H9 (cell line): ENCODE measurements at regions not wholly inside any gene's neighbourhood (a gene's known extent, or its start where the extent isn't known, plus 50 kb on each side); places are given as distances from the start of the nearest gene placed in this dataset.

ENCODE experiments used
- DNase-seq: peaks from one replicate; pipeline ENCODE4 v3.0.0-alpha.2; 2017
- H2AFZ ChIP-seq: one replicate; pipeline ENCODE4 v1.6.1; 2013; ENCODE audit warnings: mild to moderate bottlenecking, low read length, control low read depth, moderate library complexity
- H2AK5ac ChIP-seq: 2 replicates; pipeline ENCODE4 v1.6.1; 2013; ENCODE audit warnings: low read length, control low read depth, mixed read lengths; ENCODE audit not compliant: insufficient read length
- H2BK120ac ChIP-seq: one replicate; pipeline ENCODE4 v1.6.1; 2013; ENCODE audit warnings: low read depth, mild to moderate bottlenecking, low read length, control low read depth, inconsistent platforms; ENCODE audit not compliant: poor library complexity, severe bottlenecking
- H2BK12ac ChIP-seq: 2 replicates; pipeline ENCODE4 v1.6.1; 2013; ENCODE audit warnings: low read length, control low read depth, mixed read lengths, low read depth; ENCODE audit not compliant: insufficient read length
- H2BK15ac ChIP-seq: 2 replicates; pipeline ENCODE4 v1.6.1; 2013; ENCODE audit warnings: low read depth, low read length, control low read depth
- H2BK20ac ChIP-seq: one replicate; pipeline ENCODE4 v1.6.1; 2013; ENCODE audit warnings: low read depth, mild to moderate bottlenecking, low read length, control low read depth, inconsistent platforms; ENCODE audit not compliant: poor library complexity, severe bottlenecking
- H2BK5ac ChIP-seq: 2 replicates; pipeline ENCODE4 v1.6.1; 2013; ENCODE audit warnings: low read length, control low read depth, mixed read lengths; ENCODE audit not compliant: insufficient read length
- H3K14ac ChIP-seq: 2 replicates; pipeline ENCODE4 v1.6.1; 2013; ENCODE audit warnings: low read length, control low read depth; ENCODE audit not compliant: insufficient read depth
- H3K18ac ChIP-seq: 2 replicates; pipeline ENCODE4 v1.6.1; 2013; ENCODE audit warnings: low read depth, mild to moderate bottlenecking, mixed read lengths, low read length, control low read depth; ENCODE audit not compliant: insufficient read length
- H3K23ac ChIP-seq: 2 replicates; pipeline ENCODE4 v1.6.1; 2013; ENCODE audit warnings: low read length, control low read depth, mixed read lengths, low read depth; ENCODE audit not compliant: insufficient read length
- H3K23me2 ChIP-seq: 2 replicates; pipeline ENCODE4 v1.6.1; 2013; ENCODE audit warnings: low read depth, mild to moderate bottlenecking, mixed read lengths, low read length, control low read depth; ENCODE audit not compliant: insufficient read length, poor library complexity, severe bottlenecking
- H3K27ac ChIP-seq: 2 replicates; pipeline ENCODE4 v1.5.1; 2013; ENCODE audit warnings: low read length, control low read depth, mixed read lengths, low read depth; ENCODE audit not compliant: insufficient read length
- H3K27me3 ChIP-seq: 2 replicates; pipeline ENCODE4 v1.6.1; 2013; ENCODE audit warnings: low read length, control low read depth, inconsistent platforms; ENCODE audit not compliant: insufficient read depth
- H3K4ac ChIP-seq: 2 replicates; pipeline ENCODE4 v1.6.1; 2013; ENCODE audit warnings: low read depth, mild to moderate bottlenecking, control low read depth, inconsistent platforms, low read length, moderate library complexity
- H3K4me1 ChIP-seq: 2 replicates; pipeline ENCODE4 v1.6.1; 2013; ENCODE audit warnings: low read length, control low read depth, inconsistent platforms; ENCODE audit not compliant: insufficient read depth
- H3K4me2 ChIP-seq: 2 replicates; pipeline ENCODE4 v1.6.1; 2013; ENCODE audit warnings: low read length, control low read depth, mixed read lengths; ENCODE audit not compliant: insufficient read length, insufficient read depth
- H3K56ac ChIP-seq: 2 replicates; pipeline ENCODE4 v1.6.1; 2013; ENCODE audit warnings: low read depth, mild to moderate bottlenecking, mixed read lengths, low read length, control low read depth; ENCODE audit not compliant: insufficient read length
- H3K79me1 ChIP-seq: 2 replicates; pipeline ENCODE4 v1.6.1; 2013; ENCODE audit warnings: low read depth, mild to moderate bottlenecking, moderate library complexity, low read length, control low read depth, inconsistent platforms; ENCODE audit not compliant: insufficient read depth, poor library complexity, severe bottlenecking
- H3K79me2 ChIP-seq: 2 replicates; pipeline ENCODE4 v1.6.1; 2013; ENCODE audit warnings: low read length, control low read depth, inconsistent platforms; ENCODE audit not compliant: insufficient read depth
- H3K9ac ChIP-seq: 2 replicates; pipeline ENCODE4 v1.6.1; 2013; ENCODE audit warnings: low read length, control low read depth, mixed read lengths; ENCODE audit not compliant: insufficient read length; ENCODE audit errors: extremely low read depth
- H3K9me3 ChIP-seq: one replicate; pipeline ENCODE4 v1.6.1; 2013; ENCODE audit warnings: low read depth, low read length, inconsistent platforms; ENCODE audit not compliant: control insufficient read depth
- H3T11ph ChIP-seq: one replicate; pipeline ENCODE4 v1.6.1; 2013; ENCODE audit warnings: mild to moderate bottlenecking, low read length, control low read depth, inconsistent platforms
- H4K20me1 ChIP-seq: one replicate; pipeline ENCODE4 v1.6.1; 2013; ENCODE audit not compliant: control insufficient read depth, insufficient read length, insufficient read depth
- H4K5ac ChIP-seq: 2 replicates; pipeline ENCODE4 v1.6.1; 2013; ENCODE audit warnings: low read depth, mild to moderate bottlenecking, mixed read lengths, low read length, control low read depth; ENCODE audit not compliant: insufficient read length
- H4K8ac ChIP-seq: replicated peaks from 2 replicates; pipeline ENCODE4 v1.6.1; 2013; ENCODE audit warnings: low read length, control low read depth, mixed read lengths, low read depth; ENCODE audit not compliant: insufficient read length
- H4K91ac ChIP-seq: 2 replicates; pipeline ENCODE4 v1.6.1; 2013; ENCODE audit warnings: low read depth, mild to moderate bottlenecking, moderate library complexity, mixed read lengths, low read length, control low read depth; ENCODE audit not compliant: insufficient read length
- H3K27ac Mint-ChIP-seq, 3 experiments: 2 replicates in 2 of 3; 3 replicates in 1 of 3; pipeline ENCODE4 v1.8.0; 2020 to 2021; ENCODE audit warnings: mixed read lengths in 3 of 3, mild to moderate bottlenecking in 1 of 3, moderate library complexity in 1 of 3
- H3K27me3 Mint-ChIP-seq: 2 replicates; pipeline ENCODE4 v1.8.0; 2021; ENCODE audit warnings: low read depth, mild to moderate bottlenecking, moderate library complexity, mixed read lengths
- H3K36me3 Mint-ChIP-seq, 3 experiments: 2 replicates in 2 of 3; 3 replicates in 1 of 3; pipeline ENCODE4 v1.8.0; 2020 to 2021; ENCODE audit warnings: low read depth in 3 of 3, mixed read lengths in 3 of 3; ENCODE audit not compliant: insufficient read depth in 1 of 3
- H3K4me1 Mint-ChIP-seq, 2 experiments: 2 replicates each; pipeline ENCODE4 v1.8.0; 2020; ENCODE audit warnings: mixed read lengths in 2 of 2
- H3K4me3 Mint-ChIP-seq, 2 experiments: 2 replicates in 1 of 2; 3 replicates in 1 of 2; pipeline ENCODE4 v1.8.0; 2020 to 2021; ENCODE audit warnings: mild to moderate bottlenecking in 2 of 2, mixed read lengths in 2 of 2, moderate library complexity in 1 of 2
- H3K9me3 Mint-ChIP-seq, 2 experiments: 2 replicates in 1 of 2; 3 replicates in 1 of 2; pipeline ENCODE4 v1.8.0; 2020; ENCODE audit warnings: mild to moderate bottlenecking in 2 of 2, mixed read lengths in 2 of 2, moderate library complexity in 1 of 2
- WGBS: extraction: QIAGEN DNeasy Blood & Tissue Kit; methylation state at CpG from one replicate; pipeline ENCODE4 v1.1.7; 2013; ENCODE audit warnings: missing lambda C conversion rate, low lambda C conversion rate, mixed read lengths; ENCODE audit not compliant: insufficient read length; ENCODE audit errors: extremely low coverage; 5-methylcytosine and 5-hydroxymethylcytosine counted together
- TF ChIP-seq, protein P1 (sequence below): fragments of 200-600 bp; sonication (generic); conservative IDR thresholded peaks from 3 replicates; pipeline ENCODE4 v1.8.0; 2021; ENCODE audit warnings: antibody characterized with exemption, mild to moderate bottlenecking

DNA sequence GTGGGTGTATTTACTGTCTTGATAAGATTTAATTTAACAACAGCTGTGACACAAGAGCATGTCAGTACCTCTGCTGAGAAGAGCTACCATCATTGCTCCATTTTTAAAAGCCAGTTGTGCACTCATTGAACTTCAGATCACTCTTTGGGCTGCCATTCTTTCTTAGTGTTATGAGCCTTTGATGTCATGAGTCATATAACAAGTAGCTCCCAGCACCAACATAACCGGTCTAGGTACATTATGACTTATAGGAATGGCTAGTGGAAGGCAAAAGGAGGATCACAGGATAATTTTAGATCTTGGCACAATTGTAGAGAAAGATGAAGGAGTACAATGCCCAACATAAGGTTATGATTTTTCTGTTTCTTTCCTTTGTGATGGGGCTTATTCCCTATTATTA, 170.8 kb upstream of the FBN2 start:
- Histone ChIP-seq H3K14ac (no peak overlapping the region), H3K4me1 (no peaks in the 10 kb centered on the region), H2BK12ac (no peak overlapping the region), H3K9me3 (no peaks in the 10 kb centered on the region), H2AK5ac (no peak overlapping the region), H2BK120ac (no peak overlapping the region), H3K79me1 (no peaks in the 10 kb centered on the region), H3K56ac (no peak overlapping the region), H2AFZ (no peak overlapping the region), H3K18ac (no peak overlapping the region), H3K27ac (no peak overlapping the region), H4K8ac (no peak overlapping the region), H3K23me2 (no peaks in the 10 kb centered on the region), H3K9ac (no peak overlapping the region), H3K23ac (no peak overlapping the region), H3K4ac (no peak overlapping the region), H3K79me2 (no peaks in the 10 kb centered on the region), H4K20me1 (no peaks in the 10 kb centered on the region), H2BK20ac (no peak overlapping the region), H3K27me3 (no peaks in the 10 kb centered on the region), H3K4me2 (no peak overlapping the region), H3T11ph (no peak overlapping the region), H2BK5ac (no peak overlapping the region), H4K91ac (no peak overlapping the region), H2BK15ac (no peak overlapping the region), H4K5ac (no peak overlapping the region)
- Mint-ChIP-seq H3K27ac (no peak overlapping the region), H3K4me1 (no peaks in the 10 kb centered on the region), H3K27me3 (no peaks in the 10 kb centered on the region), H3K4me3 (no peak overlapping the region), H3K36me3 (no peaks in the 10 kb centered on the region; a peak in 2 of 7 replicates), H3K9me3 (peaks cover 0 to 2% of the 10 kb centered on the region in 2 experiments; a peak in 1 of 5 replicates)
- WGBS: no CpG with 5 or more reads among the region's 1 CpG
- TF ChIP-seq, protein P1, sequence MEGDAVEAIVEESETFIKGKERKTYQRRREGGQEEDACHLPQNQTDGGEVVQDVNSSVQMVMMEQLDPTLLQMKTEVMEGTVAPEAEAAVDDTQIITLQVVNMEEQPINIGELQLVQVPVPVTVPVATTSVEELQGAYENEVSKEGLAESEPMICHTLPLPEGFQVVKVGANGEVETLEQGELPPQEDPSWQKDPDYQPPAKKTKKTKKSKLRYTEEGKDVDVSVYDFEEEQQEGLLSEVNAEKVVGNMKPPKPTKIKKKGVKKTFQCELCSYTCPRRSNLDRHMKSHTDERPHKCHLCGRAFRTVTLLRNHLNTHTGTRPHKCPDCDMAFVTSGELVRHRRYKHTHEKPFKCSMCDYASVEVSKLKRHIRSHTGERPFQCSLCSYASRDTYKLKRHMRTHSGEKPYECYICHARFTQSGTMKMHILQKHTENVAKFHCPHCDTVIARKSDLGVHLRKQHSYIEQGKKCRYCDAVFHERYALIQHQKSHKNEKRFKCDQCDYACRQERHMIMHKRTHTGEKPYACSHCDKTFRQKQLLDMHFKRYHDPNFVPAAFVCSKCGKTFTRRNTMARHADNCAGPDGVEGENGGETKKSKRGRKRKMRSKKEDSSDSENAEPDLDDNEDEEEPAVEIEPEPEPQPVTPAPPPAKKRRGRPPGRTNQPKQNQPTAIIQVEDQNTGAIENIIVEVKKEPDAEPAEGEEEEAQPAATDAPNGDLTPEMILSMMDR: no peak
- DNase-seq: no peak
